Esophagus muscularis mucosa (tissue), 4 donors: ENCODE measurements at regions not wholly inside any gene's neighbourhood (a gene's known extent, or its start where the extent isn't known, plus 50 kb on each side); places are given as distances from the start of the nearest gene placed in this dataset.
A peak's percentile ranks its signal among the peaks of the same experiment; 100 is the strongest.

Source experiments
- EP300 ChIP-seq: sonication (generic); formaldehyde crosslinking; IDR thresholded peaks from one replicate; pipeline ENCODE4 v1.6.1; 2017; ENCODE audit warnings: antibody characterized with exemption
- POLR2A ChIP-seq: fragments of 450-650 bp; IDR thresholded peaks from one replicate; pipeline ENCODE4 v1.6.1; 2017; ENCODE audit warnings: antibody characterized with exemption, moderate library complexity, mild to moderate bottlenecking, low read depth
- POLR2AphosphoS5 ChIP-seq, 2 donors: sonication (generic); formaldehyde crosslinking; IDR thresholded peaks; one replicate each; pipeline ENCODE4 v1.6.1; 2017; ENCODE audit warnings: antibody characterized with exemption in 2 of 2
- TF ChIP-seq, protein P1 (sequence below), 3 experiments: fragments of 200-600 bp in 2 of 3; fragments of 450-650 bp in 1 of 3; sonication (generic) in 2 of 3; IDR thresholded peaks; one replicate each; pipeline ENCODE4 v1.5.1; 2017 to 2019; ENCODE audit warnings: antibody characterized with exemption in 3 of 3, mild to moderate bottlenecking in 2 of 3, moderate library complexity in 1 of 3

DNA sequence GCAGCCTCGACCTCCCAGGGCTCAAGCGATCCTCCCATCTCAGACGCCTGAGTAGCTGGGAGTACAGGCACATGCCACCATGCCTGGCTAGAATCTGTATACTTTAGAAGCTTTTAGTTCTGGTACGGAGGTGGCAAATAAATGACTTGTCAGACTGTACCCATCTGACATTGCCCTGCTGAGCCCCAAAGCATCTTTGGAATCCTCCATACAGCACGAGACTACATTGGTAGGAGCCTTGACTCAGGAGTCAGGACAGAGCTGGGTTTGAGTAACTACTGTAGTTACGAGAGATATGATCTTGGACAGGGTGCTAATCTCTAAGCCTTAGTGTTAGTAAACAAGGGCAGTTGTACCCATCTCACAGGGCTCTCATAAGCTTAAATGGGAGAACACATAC, 67.8 kb upstream of the NPHP3 start:
- TF ChIP-seq, protein P1, sequence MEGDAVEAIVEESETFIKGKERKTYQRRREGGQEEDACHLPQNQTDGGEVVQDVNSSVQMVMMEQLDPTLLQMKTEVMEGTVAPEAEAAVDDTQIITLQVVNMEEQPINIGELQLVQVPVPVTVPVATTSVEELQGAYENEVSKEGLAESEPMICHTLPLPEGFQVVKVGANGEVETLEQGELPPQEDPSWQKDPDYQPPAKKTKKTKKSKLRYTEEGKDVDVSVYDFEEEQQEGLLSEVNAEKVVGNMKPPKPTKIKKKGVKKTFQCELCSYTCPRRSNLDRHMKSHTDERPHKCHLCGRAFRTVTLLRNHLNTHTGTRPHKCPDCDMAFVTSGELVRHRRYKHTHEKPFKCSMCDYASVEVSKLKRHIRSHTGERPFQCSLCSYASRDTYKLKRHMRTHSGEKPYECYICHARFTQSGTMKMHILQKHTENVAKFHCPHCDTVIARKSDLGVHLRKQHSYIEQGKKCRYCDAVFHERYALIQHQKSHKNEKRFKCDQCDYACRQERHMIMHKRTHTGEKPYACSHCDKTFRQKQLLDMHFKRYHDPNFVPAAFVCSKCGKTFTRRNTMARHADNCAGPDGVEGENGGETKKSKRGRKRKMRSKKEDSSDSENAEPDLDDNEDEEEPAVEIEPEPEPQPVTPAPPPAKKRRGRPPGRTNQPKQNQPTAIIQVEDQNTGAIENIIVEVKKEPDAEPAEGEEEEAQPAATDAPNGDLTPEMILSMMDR (IDR thresholded peaks at IDR 0.05) = no peak
- TF ChIP-seq EP300 = no peak
- TF ChIP-seq POLR2AphosphoS5 (IDR thresholded peaks at IDR 0.05) = peak; percentile 31 to 50
- no peak for TF ChIP-seq POLR2A
